ENCODE measurements at regions not wholly inside any gene's neighbourhood (a gene's known extent, or its start where the extent isn't known, plus 50 kb on each side); places are given as distances from the start of the nearest gene placed in this dataset.

DNA sequence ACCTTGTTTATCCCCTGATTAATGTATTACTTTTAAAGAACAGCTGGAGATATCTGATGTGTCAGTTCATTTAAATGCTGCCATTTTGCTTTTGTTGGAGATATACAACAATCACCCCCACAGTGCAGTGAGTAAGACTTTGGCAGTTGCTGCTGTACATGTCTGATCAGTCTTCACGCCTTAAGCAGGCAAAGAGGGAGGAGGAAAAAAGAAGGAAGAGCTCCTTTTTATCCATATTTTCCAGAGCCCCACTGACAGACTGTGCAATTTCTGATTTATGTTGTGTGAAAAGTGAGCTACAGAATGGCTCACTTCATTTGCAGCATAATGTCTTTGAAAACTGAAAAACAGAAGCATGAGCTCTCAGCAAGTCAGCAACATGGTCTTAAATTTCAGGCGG lies 319.7 kb upstream of the LRIG3 start:
- TF ChIP-seq, protein P1, sequence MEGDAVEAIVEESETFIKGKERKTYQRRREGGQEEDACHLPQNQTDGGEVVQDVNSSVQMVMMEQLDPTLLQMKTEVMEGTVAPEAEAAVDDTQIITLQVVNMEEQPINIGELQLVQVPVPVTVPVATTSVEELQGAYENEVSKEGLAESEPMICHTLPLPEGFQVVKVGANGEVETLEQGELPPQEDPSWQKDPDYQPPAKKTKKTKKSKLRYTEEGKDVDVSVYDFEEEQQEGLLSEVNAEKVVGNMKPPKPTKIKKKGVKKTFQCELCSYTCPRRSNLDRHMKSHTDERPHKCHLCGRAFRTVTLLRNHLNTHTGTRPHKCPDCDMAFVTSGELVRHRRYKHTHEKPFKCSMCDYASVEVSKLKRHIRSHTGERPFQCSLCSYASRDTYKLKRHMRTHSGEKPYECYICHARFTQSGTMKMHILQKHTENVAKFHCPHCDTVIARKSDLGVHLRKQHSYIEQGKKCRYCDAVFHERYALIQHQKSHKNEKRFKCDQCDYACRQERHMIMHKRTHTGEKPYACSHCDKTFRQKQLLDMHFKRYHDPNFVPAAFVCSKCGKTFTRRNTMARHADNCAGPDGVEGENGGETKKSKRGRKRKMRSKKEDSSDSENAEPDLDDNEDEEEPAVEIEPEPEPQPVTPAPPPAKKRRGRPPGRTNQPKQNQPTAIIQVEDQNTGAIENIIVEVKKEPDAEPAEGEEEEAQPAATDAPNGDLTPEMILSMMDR (IDR thresholded peaks at IDR 0.05; ENCODE audit: low read depth, low read length, missing control alignments), result no peak
- no peak overlapping the region for H3K4me3 ChIP-seq (replicated peaks; ENCODE audit: low read depth, low read length)
- no peak for DNase-seq (ENCODE audit: extremely low read depth, low read depth)

DNA sequence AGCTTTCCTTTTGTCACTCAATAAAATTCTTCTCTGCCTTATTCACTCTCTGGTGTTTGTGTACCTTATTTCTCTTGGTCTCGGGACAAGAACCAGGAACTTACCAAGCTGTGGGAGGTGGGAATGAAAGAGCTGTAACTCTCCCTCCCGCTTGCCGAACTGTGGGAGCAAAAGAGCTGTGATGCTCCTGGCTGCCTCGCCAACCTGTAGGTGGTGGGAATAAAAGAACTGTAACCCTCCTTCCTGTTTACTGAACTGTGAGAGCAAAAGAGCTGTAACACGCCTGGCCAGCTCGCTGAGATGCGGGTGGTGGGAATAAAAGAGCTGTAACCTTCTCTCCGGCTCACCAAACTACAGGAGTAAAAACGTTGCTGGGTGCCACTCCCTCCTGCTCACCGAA lies 314.1 kb upstream of the LRIG3 start:
- no peak overlapping the region for H3K4me3 ChIP-seq (replicated peaks; ENCODE audit: low read depth, low read length)
- TF ChIP-seq, protein P1 (IDR thresholded peaks at IDR 0.05; ENCODE audit: low read depth, low read length, missing control alignments), result no peak
- DNase-seq (ENCODE audit: extremely low read depth, low read depth), result no peak

DNA sequence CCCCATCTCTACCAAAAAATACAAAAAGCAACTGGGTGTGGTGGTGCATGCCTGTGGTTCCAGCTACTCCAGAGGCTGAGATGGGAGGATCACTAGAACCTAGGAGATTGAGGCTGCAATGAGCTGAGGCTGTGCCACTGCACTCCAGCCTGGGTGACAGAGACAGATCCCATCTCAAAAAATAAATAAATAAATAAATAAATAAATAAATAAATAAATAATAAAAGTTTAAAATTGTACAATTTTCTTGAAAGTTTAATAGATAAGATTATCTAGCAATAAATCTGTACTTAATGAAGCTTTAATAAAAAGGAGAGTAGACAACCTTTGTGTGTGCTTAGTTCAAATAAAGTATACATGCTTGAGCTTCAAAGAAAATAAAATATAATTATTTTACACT lies 310.0 kb upstream of the LRIG3 start:
- TF ChIP-seq, protein P1 (IDR thresholded peaks at IDR 0.05; ENCODE audit: low read depth, low read length, missing control alignments), result no peak
- no peak for DNase-seq (ENCODE audit: extremely low read depth, low read depth)
- no peak overlapping the region for H3K4me3 ChIP-seq (replicated peaks; ENCODE audit: low read depth, low read length)

DNA sequence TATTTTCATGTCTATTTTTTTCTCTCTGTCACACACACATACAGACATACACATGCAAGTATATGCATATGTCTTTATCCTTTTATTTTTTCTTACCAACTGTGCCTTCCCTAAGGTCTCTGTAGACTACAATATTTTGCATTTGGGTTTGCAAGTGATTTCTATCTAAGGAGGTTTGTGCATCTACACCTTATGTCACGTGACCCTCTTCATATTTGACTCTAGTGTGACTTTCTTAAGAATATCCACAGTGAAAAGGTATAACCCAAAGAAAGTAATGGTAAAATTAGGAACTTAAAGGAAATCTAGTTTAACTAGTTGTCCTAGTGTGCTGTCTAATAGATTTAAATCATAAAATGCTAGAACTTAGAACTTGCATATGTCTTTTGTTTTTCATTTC lies 298.8 kb upstream of the LRIG3 start:
- H3K4me3 ChIP-seq (replicated peaks; ENCODE audit: low read depth, low read length), result no peak overlapping the region
- DNase-seq (ENCODE audit: extremely low read depth, low read depth), result no peak
- TF ChIP-seq, protein P1 (IDR thresholded peaks at IDR 0.05; ENCODE audit: low read depth, low read length, missing control alignments), result no peak

DNA sequence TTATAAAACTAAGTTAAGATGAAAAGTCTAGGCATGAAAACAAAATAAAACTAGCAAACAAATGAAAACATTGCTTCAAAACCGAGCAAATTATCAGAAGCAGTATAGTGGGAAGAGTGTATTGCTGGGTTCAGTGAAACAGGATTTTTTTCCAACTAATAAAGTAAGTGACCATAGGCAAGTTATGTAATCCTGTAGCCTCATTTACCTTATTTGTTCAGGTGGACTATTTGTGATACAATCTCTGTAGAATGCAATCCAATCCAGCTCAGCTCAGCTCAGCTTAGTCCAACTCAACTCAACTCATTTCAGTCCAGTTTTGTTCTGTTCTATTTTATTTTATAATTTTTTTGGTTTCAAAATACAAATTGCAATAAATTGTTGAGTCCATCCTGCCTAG lies 276.7 kb upstream of the LRIG3 start:
- TF ChIP-seq, protein P1 (IDR thresholded peaks at IDR 0.05; ENCODE audit: low read depth, low read length, missing control alignments), result no peak
- DNase-seq (ENCODE audit: extremely low read depth, low read depth), result no peak
- H3K4me3 ChIP-seq (replicated peaks; ENCODE audit: low read depth, low read length), result no peak overlapping the region

DNA sequence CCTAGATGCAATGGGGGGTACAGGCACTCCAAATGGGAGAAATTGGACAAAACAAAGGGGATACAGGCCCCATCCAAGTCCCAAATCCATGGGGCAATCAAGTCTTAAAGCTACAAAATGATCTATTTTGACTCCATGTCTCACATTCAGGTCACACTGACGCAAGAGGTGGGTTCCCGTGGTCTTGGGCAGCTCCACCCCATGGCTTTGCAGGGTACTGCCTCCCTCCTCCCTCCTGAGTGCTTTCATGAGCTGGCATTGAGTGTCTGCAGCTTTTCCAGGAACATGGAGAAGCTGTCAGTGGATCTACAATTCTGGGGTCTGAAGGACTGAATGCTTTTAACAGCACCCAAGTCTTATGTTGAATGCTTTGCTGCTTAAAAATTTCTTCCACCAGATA lies 274.5 kb upstream of the LRIG3 start:
- TF ChIP-seq, protein P1 (IDR thresholded peaks at IDR 0.05; ENCODE audit: low read depth, low read length, missing control alignments), result peak; percentile 19
- H3K4me3 ChIP-seq (replicated peaks; ENCODE audit: low read depth, low read length), result no peak overlapping the region
- DNase-seq (ENCODE audit: extremely low read depth, low read depth), result no peak

DNA sequence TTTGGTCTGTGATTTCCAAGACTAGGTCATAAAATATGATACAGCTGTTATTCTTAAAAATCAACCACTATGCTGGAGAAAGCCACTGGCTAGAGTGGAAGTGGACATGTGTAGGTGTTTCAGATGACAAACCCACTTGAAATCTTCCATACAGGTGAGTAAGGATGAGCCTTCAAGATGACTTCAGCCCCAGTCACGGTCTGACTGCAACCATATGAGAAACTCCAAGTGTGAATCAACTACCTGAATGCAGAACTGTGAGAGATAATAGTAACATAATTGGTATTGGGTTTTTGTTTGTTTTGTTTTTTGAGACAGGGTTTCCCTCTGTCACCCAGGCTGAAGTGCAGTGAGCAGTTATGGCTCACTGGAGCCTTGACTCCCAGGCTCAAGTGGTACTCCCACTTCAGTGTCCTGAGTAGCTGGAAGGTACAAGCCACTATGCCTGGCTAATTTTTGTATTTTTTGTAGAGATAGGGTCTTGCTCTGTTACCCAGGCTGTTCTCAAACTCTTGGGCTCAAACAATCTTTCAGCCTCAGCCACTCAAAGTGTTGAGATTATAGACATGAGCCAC lies 273.3 kb upstream of the LRIG3 start:
- TF ChIP-seq, protein P1 (IDR thresholded peaks at IDR 0.05; ENCODE audit: low read depth, low read length, missing control alignments), result no peak
- DNase-seq (ENCODE audit: extremely low read depth, low read depth), result no peak
- no peak overlapping the region for H3K4me3 ChIP-seq (replicated peaks; ENCODE audit: low read depth, low read length)
